SU-DHL-6 (cell line): ENCODE measurements at regions not wholly inside any gene's neighbourhood (a gene's known extent, or its start where the extent isn't known, plus 50 kb on each side); places are given as distances from the start of the nearest gene placed in this dataset.

Experiments used
- H2AFZ ChIP-seq: fragments of 200-600 bp; sonication (generic); 2 replicates; pipeline ENCODE4 v1.6.1; 2014; ENCODE audit warnings: low read depth, mild to moderate bottlenecking, moderate library complexity, mixed read lengths, antibody characterized with exemption, low read length; ENCODE audit not compliant: severe bottlenecking
- H3F3A ChIP-seq: fragments of 200-600 bp; shearing (Covaris generic); 2 replicates; pipeline ENCODE4 v1.6.0; 2016; ENCODE audit warnings: antibody characterized with exemption, mild to moderate bottlenecking; ENCODE audit not compliant: insufficient read depth
- H3K27ac ChIP-seq: fragments of 200-600 bp; sonication (generic); 2 replicates; pipeline ENCODE4 v1.5.1; 2016; ENCODE audit warnings: low read depth, mild to moderate bottlenecking, low read length, moderate library complexity, mixed read lengths
- H3K27me3 ChIP-seq: fragments of 200-600 bp; sonication (generic), shearing (Covaris generic); 2 replicates; pipeline ENCODE4 v1.6.0; 2014; ENCODE audit warnings: mild to moderate bottlenecking, low read length
- H3K36me3 ChIP-seq: fragments of 200-600 bp; sonication (generic); 2 replicates; pipeline ENCODE4 v1.6.1; 2014; ENCODE audit warnings: mild to moderate bottlenecking, low read length, mixed read lengths
- H3K4me2 ChIP-seq: fragments of 300-600, 200-600 bp; shearing (Covaris generic), sonication (generic); 2 replicates; pipeline ENCODE4 v1.6.0; 2014; ENCODE audit warnings: low read length, low read depth, mild to moderate bottlenecking; ENCODE audit not compliant: poor library complexity, severe bottlenecking
- H3K4me3 ChIP-seq: fragments of 200-600 bp; sonication (generic); 2 replicates; pipeline ENCODE4 v1.5.1; 2014; ENCODE audit warnings: antibody characterized with exemption, low read length, mild to moderate bottlenecking, mixed read lengths; ENCODE audit not compliant: insufficient read depth, poor library complexity, severe bottlenecking
- H3K79me2 ChIP-seq: fragments of 200-600 bp; sonication (generic); 2 replicates; pipeline ENCODE4 v1.6.1; 2014; ENCODE audit warnings: mild to moderate bottlenecking, low read length, moderate library complexity; ENCODE audit not compliant: insufficient read depth
- H3K9ac ChIP-seq: fragments of 200-600 bp; sonication (generic); 2 replicates; pipeline ENCODE4 v1.7.0; 2014; ENCODE audit warnings: mild to moderate bottlenecking, low read length
- H3K9me2 ChIP-seq: fragments of 200-600 bp; sonication (generic); replicated peaks from 2 replicates; pipeline ENCODE4 v1.6.1; 2014; ENCODE audit warnings: low read length; ENCODE audit not compliant: insufficient read depth
- H3K9me3 ChIP-seq: fragments of 200-600 bp; sonication (generic); 2 replicates; pipeline ENCODE4 v1.6.1; 2014; ENCODE audit warnings: low read length, mixed read lengths; ENCODE audit not compliant: insufficient read depth
- H4K20me1 ChIP-seq: fragments of 200-600 bp; sonication (generic); 2 replicates; pipeline ENCODE4 v1.6.1; 2014; ENCODE audit warnings: low read depth, mild to moderate bottlenecking, antibody characterized with exemption, low read length, moderate library complexity, mixed read lengths
- EZH2phosphoT487 ChIP-seq: fragments of 200-600 bp; sonication (generic), shearing (Covaris generic); conservative IDR thresholded peaks from 2 replicates; pipeline ENCODE4 v1.6.1; 2018; ENCODE audit warnings: mild to moderate bottlenecking, antibody characterized with exemption, low read length, moderate library complexity, mixed read lengths
- TF ChIP-seq, protein P1 (sequence below): fragments of 200-600 bp; sonication (generic); IDR thresholded peaks from one replicate; pipeline ENCODE4 v1.5.1; 2017; ENCODE audit warnings: antibody characterized with exemption, mild to moderate bottlenecking, low read length, moderate library complexity; ENCODE audit not compliant: insufficient read depth, poor library complexity, severe bottlenecking

- Histone ChIP-seq H4K20me1 (no peaks in the 10 kb centered on the region), H3K4me2 (no peak overlapping the region), H3K4me3 (no peak overlapping the region), H3K27me3 (no peaks in the 10 kb centered on the region), H3F3A (no peaks in the 10 kb centered on the region), H3K9me3 (no peaks in the 10 kb centered on the region), H3K36me3 (no peaks in the 10 kb centered on the region), H3K9me2 (no peaks in the 10 kb centered on the region), H3K79me2 (no peaks in the 10 kb centered on the region), H2AFZ (no peak overlapping the region), H3K9ac (no peak overlapping the region), H3K27ac (no peak overlapping the region)
- TF ChIP-seq, protein P1, sequence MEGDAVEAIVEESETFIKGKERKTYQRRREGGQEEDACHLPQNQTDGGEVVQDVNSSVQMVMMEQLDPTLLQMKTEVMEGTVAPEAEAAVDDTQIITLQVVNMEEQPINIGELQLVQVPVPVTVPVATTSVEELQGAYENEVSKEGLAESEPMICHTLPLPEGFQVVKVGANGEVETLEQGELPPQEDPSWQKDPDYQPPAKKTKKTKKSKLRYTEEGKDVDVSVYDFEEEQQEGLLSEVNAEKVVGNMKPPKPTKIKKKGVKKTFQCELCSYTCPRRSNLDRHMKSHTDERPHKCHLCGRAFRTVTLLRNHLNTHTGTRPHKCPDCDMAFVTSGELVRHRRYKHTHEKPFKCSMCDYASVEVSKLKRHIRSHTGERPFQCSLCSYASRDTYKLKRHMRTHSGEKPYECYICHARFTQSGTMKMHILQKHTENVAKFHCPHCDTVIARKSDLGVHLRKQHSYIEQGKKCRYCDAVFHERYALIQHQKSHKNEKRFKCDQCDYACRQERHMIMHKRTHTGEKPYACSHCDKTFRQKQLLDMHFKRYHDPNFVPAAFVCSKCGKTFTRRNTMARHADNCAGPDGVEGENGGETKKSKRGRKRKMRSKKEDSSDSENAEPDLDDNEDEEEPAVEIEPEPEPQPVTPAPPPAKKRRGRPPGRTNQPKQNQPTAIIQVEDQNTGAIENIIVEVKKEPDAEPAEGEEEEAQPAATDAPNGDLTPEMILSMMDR, result no peak
- no peak for TF ChIP-seq EZH2phosphoT487
These were observed 136.6 kb downstream of the PIK3R1 start for GRCh38 chr5:68352166-68352565.

- no peaks in the 10 kb centered on the region for H3K9me3 ChIP-seq
- H2AFZ ChIP-seq, result no peak overlapping the region
- H3K27ac ChIP-seq, result no peak overlapping the region
- H3K9me2 ChIP-seq, result no peaks in the 10 kb centered on the region
- no peaks in the 10 kb centered on the region for H3K27me3 ChIP-seq
- H3K9ac ChIP-seq, result no peak overlapping the region
- no peak overlapping the region for H3K4me2 ChIP-seq
- no peaks in the 10 kb centered on the region for H3K36me3 ChIP-seq
- H3F3A ChIP-seq, result no peaks in the 10 kb centered on the region
- TF ChIP-seq, protein P1, result no peak
- no peaks in the 10 kb centered on the region for H3K79me2 ChIP-seq
- no peak overlapping the region for H3K4me3 ChIP-seq
- H4K20me1 ChIP-seq, result no peaks in the 10 kb centered on the region
These were observed 138.0 kb downstream of the PIK3R1 start for GRCh38 chr5:68353605-68354004.

DNA sequence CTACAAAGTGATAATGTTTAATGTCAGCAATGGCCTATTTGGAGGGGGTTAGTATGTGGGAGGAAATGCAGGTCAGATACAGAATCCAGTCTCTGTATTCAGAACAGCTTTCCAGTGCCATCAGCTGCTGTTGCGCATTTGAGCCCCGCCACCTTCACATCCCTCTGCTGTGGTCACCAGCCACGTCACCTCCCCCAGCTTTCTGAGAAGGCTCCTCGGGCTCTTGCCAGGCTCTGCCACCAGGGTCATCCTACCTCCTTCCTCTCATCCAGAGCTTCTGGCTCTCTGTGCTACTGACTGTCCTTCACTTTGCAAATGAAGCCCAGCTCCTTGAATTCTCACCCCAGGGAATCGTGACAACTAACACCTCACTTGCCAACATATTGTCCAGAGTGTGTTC is 138.8 kb downstream of the PIK3R1 start:
- Histone ChIP-seq H3K9me3 (no peaks in the 10 kb centered on the region), H2AFZ (no peak overlapping the region), H3K27ac (no peak overlapping the region), H3K9ac (no peak overlapping the region), H3K4me3 (no peak overlapping the region), H3K27me3 (no peaks in the 10 kb centered on the region), H4K20me1 (no peaks in the 10 kb centered on the region), H3F3A (no peaks in the 10 kb centered on the region), H3K4me2 (no peak overlapping the region), H3K79me2 (no peaks in the 10 kb centered on the region), H3K9me2 (no peaks in the 10 kb centered on the region), H3K36me3 (no peaks in the 10 kb centered on the region)
- TF ChIP-seq EZH2phosphoT487, result no peak
- TF ChIP-seq, protein P1, result no peak

- H3K36me3 ChIP-seq, result no peaks in the 10 kb centered on the region
- H3K27me3 ChIP-seq, result no peaks in the 10 kb centered on the region
- H3F3A ChIP-seq, result no peaks in the 10 kb centered on the region
- H3K9me3 ChIP-seq, result no peaks in the 10 kb centered on the region
- H3K79me2 ChIP-seq, result no peaks in the 10 kb centered on the region
- TF ChIP-seq, protein P1, result no peak
- no peak for TF ChIP-seq EZH2phosphoT487
- H4K20me1 ChIP-seq, result no peaks in the 10 kb centered on the region
- H2AFZ ChIP-seq, result no peak overlapping the region
- no peak overlapping the region for H3K4me2 ChIP-seq
- no peak overlapping the region for H3K27ac ChIP-seq
- H3K9me2 ChIP-seq, result no peaks in the 10 kb centered on the region
- no peak overlapping the region for H3K9ac ChIP-seq
- H3K4me3 ChIP-seq, result no peak overlapping the region
These were observed 140.7 kb downstream of the PIK3R1 start for GRCh38 chr5:68356216-68356615.
